DND-41 (cell line): ENCODE measurements at regions not wholly inside any gene's neighbourhood (a gene's known extent, or its start where the extent isn't known, plus 50 kb on each side); places are given as distances from the start of the nearest gene placed in this dataset.

ENCODE experiments used
- CTCF ChIP-seq: IDR thresholded peaks from 2 replicates; pipeline ENCODE4 v1.5.1; 2012; ENCODE audit warnings: borderline replicate concordance, low read length, moderate library complexity, mild to moderate bottlenecking; ENCODE audit not compliant: poor library complexity, severe bottlenecking; ENCODE audit errors: extremely low read depth
- EZH2 ChIP-seq: IDR thresholded peaks from 3 replicates; pipeline ENCODE4 v1.6.1; 2012; ENCODE audit warnings: borderline replicate concordance, low read depth, mild to moderate bottlenecking, moderate library complexity, low read length, inconsistent platforms; ENCODE audit not compliant: severe bottlenecking

- TF ChIP-seq CTCF, result no peak
- no peak for TF ChIP-seq EZH2
Observed at GRCh38 chr13:89980896-89981295, 1366.6 kb upstream of the MIR17HG start.
